ENCODE measurements at regions not wholly inside any gene's neighbourhood (a gene's known extent, or its start where the extent isn't known, plus 50 kb on each side); places are given as distances from the start of the nearest gene placed in this dataset.

DNA sequence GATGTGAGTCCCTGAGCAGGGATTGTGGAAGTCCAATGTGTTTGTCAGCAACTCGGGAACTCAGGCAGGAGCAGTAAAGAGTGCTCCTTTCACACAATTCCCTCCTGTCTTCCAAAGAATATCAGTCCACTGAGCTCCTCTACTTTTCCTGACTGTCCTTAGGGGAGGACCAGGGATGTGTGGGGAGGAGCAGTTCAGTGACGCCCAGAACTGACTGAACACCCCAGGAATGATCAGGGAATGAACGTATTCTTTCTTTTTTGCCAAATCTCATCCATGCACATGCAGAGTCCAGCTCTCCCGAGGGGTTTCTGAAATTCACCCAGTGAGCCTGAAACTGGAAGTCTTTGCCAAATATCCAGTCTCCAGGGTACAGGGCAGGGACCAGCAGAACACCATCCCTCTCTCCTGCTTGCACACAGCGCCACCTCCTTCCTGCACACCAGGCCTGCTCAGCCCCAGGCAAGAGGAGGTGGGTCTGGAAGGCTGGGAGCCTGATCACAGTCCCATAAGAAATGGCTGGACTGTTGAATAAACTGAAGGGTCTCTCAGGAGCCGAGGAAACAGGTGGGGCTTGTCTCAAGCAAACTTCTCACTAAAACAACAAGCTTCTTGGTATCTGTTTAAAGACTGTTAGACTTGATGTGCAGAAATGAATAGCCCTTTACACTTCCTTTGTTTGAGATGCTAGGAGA, 294.7 kb downstream of the C7orf25 start:
- Histone ChIP-seq H3K4me1 (ENCODE audit: control insufficient read depth, insufficient read depth, low read length) (no peaks in the 10 kb centered on the region), H3K4me3 (ENCODE audit: low read length) (no peak overlapping the region), H3K9me3 (ENCODE audit: control insufficient read depth, low read length) (no peaks in the 10 kb centered on the region), H3K27ac (ENCODE audit: low read length) (no peak overlapping the region), H3K27me3 (ENCODE audit: control insufficient read depth, insufficient read depth) (no peaks in the 10 kb centered on the region)
- intact Hi-C loops (cut with DNase I), result no loop called here
- ATAC-seq (no peak), DNase-seq (no peak)
- 62% methylated on average over 6 of the region's 6 CpGs for WGBS

DNA sequence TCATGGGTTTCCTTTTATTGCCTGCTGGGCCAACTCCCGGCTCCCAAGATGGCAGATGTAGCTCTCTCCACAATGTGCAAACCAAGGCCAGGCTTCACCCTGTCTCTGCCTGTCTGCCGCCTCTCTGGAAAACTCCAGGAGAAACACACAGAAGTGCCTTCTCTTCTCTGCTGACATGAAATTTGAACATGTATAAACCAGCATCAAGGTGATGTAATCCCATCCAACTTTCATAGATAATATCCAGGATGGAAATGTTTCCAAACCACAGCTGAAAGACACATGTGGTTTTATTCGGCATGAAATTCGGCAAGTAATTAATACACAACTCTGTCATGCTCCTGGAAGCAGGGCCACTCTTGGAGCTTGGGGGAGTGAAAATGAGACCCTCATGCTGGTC, 297.2 kb downstream of the C7orf25 start:
- Histone ChIP-seq H3K27ac (ENCODE audit: low read length) (no peak overlapping the region), H3K4me1 (ENCODE audit: control insufficient read depth, insufficient read depth, low read length) (no peaks in the 10 kb centered on the region), H3K4me3 (ENCODE audit: low read length) (no peak overlapping the region), H3K27me3 (ENCODE audit: control insufficient read depth, insufficient read depth) (no peaks in the 10 kb centered on the region), H3K9me3 (ENCODE audit: control insufficient read depth, low read length) (no peaks in the 10 kb centered on the region)
- WGBS, result 94% methylated on average over 4 of the region's 4 CpGs
- DNase-seq, result no peak
- intact Hi-C loops (cut with DNase I), result no loop called here
- no peak for ATAC-seq

DNA sequence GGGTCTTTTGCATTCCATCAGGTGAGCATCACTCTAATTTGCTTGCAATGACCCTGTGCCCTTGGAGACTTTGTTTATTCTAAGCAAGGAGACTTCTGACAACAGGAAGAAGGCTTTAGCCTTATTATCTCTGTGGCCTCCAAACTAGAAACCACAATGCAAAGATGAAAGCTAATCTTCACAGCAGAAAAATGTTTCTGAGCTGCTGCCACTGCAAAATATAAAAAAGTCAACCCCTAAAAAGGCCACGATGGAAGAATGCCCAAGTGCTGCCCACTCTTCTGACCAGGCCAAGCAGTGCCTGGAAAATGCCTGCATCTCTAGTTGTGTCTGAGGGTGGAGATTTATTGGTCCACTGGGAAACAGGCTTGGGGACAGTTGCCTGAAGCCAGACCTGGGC, 299.9 kb downstream of the C7orf25 start:
- no peaks in the 10 kb centered on the region for H3K27me3 ChIP-seq (ENCODE audit: control insufficient read depth, insufficient read depth)
- WGBS, result 58% methylated on average over 1 of the region's 1 CpG
- H3K4me1 ChIP-seq (ENCODE audit: control insufficient read depth, insufficient read depth, low read length), result no peaks in the 10 kb centered on the region
- H3K9me3 ChIP-seq (ENCODE audit: control insufficient read depth, low read length), result no peaks in the 10 kb centered on the region
- DNase-seq (no peak), ATAC-seq (no peak)
- no peak overlapping the region for H3K4me3 ChIP-seq (ENCODE audit: low read length)
- intact Hi-C loops (cut with DNase I), result no loop called here
- H3K27ac ChIP-seq (ENCODE audit: low read length), result no peak overlapping the region

DNA sequence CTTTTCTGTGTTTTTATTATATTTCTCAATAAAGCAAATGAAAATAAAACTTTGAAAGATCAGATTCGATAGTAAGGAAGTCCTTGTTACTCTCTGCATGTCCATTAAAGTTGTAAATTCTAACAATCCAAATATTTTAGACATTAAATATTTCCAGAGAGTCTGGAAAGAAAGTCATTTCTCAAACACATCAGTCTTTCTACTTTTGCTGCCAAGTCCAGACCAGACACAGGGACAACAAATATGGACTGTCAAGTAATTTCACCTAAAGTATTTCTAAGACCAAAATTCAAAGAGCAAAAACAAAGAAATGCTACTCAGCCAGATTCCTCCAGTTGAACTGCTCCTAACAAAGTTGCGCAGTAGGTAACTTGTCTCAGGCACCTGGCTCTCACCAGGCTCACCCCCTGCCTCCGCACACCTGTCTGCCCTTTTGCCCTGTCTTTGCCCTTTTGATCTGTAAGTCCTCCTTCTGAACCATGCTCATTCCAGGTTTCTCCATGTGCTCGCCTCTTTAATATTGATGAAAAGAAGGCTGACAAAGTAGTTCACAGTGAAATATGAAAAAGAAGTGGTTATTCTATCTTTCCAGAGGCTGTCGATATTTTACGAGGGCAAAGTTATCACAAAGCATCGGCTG, 300.5 kb downstream of the C7orf25 start:
- ATAC-seq (no peak), DNase-seq (no peak)
- H3K4me1 ChIP-seq (ENCODE audit: control insufficient read depth, insufficient read depth, low read length), result no peaks in the 10 kb centered on the region
- intact Hi-C loops (cut with DNase I), result no loop called here
- no peaks in the 10 kb centered on the region for H3K9me3 ChIP-seq (ENCODE audit: control insufficient read depth, low read length)
- H3K27ac ChIP-seq (ENCODE audit: low read length), result no peak overlapping the region
- H3K27me3 ChIP-seq (ENCODE audit: control insufficient read depth, insufficient read depth), result no peaks in the 10 kb centered on the region
- H3K4me3 ChIP-seq (ENCODE audit: low read length), result no peak overlapping the region
- 83% methylated on average over 7 of the region's 7 CpGs for WGBS

DNA sequence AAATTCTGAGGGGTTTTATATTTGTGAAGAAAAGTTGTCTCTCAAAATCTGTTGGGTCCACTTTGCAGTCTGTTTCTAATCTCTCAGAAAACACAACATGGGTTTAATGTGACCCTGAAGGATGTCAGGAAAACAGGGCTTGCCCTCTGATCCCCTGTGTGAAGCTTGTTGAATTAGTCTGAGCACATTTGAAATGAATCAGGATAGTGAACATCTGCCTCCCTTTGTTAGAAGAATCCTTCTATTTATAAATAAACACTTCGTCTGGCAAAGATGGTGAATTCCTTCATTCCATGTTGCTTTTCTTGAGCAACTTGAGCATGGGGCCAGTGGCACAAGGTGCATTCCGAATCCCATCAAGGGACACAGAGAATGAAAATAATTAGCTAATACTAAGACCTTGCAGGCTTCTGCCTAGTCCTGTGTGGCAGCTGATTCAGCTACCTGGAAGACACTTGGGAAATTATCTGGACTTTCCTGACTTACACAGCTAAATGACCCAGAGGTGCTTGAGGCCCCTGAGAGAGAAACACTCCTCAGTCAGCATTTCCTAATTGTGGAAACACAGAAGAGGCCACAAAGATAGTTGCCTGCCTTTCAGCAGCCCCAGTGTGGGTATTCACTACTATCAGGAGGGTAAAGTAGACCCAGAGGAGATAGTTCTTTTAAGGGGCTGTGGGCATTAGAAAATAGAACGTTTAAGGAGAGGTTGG, 305.5 kb downstream of the C7orf25 start:
- Histone ChIP-seq H3K27ac (ENCODE audit: low read length) (no peak overlapping the region), H3K4me3 (ENCODE audit: low read length) (no peak overlapping the region), H3K9me3 (ENCODE audit: control insufficient read depth, low read length) (no peaks in the 10 kb centered on the region), H3K4me1 (ENCODE audit: control insufficient read depth, insufficient read depth, low read length) (no peaks in the 10 kb centered on the region), H3K27me3 (ENCODE audit: control insufficient read depth, insufficient read depth) (no peaks in the 10 kb centered on the region)
- no peak for DNase-seq
- WGBS, result 52% methylated on average over 3 of the region's 3 CpGs
- ATAC-seq, result no peak
- intact Hi-C loops (cut with DNase I), result no loop called here

DNA sequence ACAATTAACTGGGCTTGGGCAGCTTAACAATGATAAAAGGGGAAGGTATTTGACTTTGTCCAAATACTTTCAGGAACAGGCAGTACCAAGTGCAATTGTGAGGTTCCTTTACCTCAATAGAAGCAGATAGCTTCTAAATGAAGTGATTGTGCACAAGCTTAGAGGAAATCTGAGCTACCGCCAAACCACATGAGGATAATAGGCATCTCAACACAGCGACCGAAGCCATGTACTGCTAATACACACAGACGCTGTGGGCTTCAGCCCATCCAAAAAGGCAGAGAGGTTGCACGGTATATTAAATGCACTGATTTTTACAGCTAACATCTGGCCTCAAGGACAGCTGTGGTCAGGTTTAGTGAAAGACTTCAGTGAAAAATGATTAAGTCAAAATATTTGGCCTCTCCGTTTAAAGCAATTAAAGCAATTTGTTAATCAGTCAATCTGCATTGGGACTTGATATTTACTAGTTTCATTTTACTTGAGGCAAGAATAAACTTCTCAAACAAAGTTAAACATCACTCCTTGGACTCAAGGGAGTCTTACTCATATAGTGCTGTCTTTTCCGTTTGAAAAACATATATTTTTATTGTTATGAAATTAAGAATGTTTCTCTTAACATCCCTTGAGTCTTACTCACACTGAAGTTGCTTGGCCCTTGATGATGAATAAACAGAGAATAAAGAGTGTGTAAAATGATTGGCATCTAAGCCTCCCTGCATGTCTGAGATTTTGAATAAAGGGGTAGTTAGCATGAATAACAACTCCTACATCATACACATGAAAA, 306.3 kb downstream of the C7orf25 start:
- H3K9me3 ChIP-seq (ENCODE audit: control insufficient read depth, low read length), result no peaks in the 10 kb centered on the region
- 57% methylated on average over 7 of the region's 7 CpGs for WGBS

DNA sequence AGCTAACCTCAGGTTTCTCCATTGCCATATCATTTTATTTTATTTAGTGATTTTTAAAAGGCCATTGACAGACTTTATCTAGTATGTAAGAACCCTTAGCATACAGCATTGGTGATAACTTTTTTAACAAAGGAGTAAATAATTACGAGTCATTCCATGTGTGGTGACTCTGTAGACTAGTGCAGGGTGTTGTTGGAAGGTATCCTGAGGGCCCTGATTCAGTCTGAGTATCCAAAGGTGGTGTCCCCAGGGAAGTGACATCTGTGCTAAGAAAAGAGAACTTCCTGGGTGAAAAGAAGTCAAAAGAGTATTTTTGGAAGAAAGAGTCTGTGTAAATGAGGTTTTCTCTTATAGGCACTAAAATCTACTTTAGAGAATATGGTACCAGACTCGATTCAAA, 308.4 kb downstream of the C7orf25 start:
- Histone ChIP-seq H3K27me3 (ENCODE audit: control insufficient read depth, insufficient read depth) (no peaks in the 10 kb centered on the region), H3K4me3 (ENCODE audit: low read length) (no peak overlapping the region), H3K4me1 (ENCODE audit: control insufficient read depth, insufficient read depth, low read length) (no peaks in the 10 kb centered on the region), H3K27ac (ENCODE audit: low read length) (no peak overlapping the region), H3K9me3 (ENCODE audit: control insufficient read depth, low read length) (no peaks in the 10 kb centered on the region)
- ATAC-seq, result no peak
- intact Hi-C loops (cut with DNase I), result no loop called here
- no peak for DNase-seq
- WGBS, result 74% methylated on average over 2 of the region's 2 CpGs

More for the DNA sequence above, 306.3 kb downstream of the C7orf25 start:
- ATAC-seq, result no peak
- Histone ChIP-seq H3K4me3 (ENCODE audit: low read length) (no peak overlapping the region), H3K4me1 (ENCODE audit: control insufficient read depth, insufficient read depth, low read length) (no peaks in the 10 kb centered on the region), H3K27ac (ENCODE audit: low read length) (no peak overlapping the region), H3K27me3 (ENCODE audit: control insufficient read depth, insufficient read depth) (no peaks in the 10 kb centered on the region)
- intact Hi-C loops (cut with DNase I), result no loop called here
- no peak for DNase-seq

DNA sequence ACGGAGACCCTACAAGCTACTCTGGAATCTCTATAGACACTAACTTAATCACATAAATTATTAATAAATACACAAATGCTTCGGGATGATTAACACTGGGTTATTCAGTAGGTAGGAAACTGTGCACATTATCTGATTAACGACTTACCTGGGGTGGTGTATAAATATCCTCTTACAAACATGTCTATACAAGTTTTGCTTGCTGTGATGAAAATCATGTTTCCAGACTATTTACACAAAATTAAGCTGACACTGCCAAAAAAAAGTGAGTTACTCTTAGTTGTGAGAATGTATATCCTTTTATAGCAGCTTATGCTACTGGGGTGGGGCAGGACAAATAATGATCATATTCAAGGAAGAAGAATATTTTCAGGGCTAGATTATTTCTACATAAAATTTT, 314.6 kb downstream of the C7orf25 start:
- Histone ChIP-seq H3K9me3 (ENCODE audit: control insufficient read depth, low read length) (no peaks in the 10 kb centered on the region), H3K27ac (ENCODE audit: low read length) (no peak overlapping the region), H3K27me3 (ENCODE audit: control insufficient read depth, insufficient read depth) (no peaks in the 10 kb centered on the region), H3K4me1 (ENCODE audit: control insufficient read depth, insufficient read depth, low read length) (no peaks in the 10 kb centered on the region), H3K4me3 (ENCODE audit: low read length) (no peak overlapping the region)
- ATAC-seq (no peak), DNase-seq (no peak)
- intact Hi-C loops (cut with DNase I), result no loop called here
- 86% methylated on average over 3 of the region's 3 CpGs for WGBS

DNA sequence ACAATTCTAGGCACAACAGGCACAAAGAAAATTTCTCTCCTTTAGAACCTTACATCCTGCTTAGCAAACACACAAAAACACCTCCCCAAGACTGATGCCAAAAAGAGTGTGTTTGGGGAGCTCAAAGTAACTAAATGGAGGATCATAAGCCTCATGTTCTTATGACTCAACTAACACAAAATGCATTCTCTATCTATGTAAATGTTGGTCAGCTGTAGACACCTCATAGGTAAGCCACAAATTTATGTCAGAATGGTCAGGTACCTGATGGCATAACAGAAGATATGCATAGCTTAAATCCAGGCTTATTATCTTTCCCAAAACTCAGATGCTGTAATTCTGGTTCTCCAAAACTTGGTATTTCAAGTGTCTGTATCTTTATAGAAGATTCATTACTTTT, 315.1 kb downstream of the C7orf25 start:
- DNase-seq (no peak), ATAC-seq (no peak)
- H3K27ac ChIP-seq (ENCODE audit: low read length), result no peak overlapping the region
- H3K9me3 ChIP-seq (ENCODE audit: control insufficient read depth, low read length), result no peaks in the 10 kb centered on the region
- H3K4me1 ChIP-seq (ENCODE audit: control insufficient read depth, insufficient read depth, low read length), result no peaks in the 10 kb centered on the region
- no peak overlapping the region for H3K4me3 ChIP-seq (ENCODE audit: low read length)
- H3K27me3 ChIP-seq (ENCODE audit: control insufficient read depth, insufficient read depth), result no peaks in the 10 kb centered on the region
- intact Hi-C loops (cut with DNase I), result no loop called here

DNA sequence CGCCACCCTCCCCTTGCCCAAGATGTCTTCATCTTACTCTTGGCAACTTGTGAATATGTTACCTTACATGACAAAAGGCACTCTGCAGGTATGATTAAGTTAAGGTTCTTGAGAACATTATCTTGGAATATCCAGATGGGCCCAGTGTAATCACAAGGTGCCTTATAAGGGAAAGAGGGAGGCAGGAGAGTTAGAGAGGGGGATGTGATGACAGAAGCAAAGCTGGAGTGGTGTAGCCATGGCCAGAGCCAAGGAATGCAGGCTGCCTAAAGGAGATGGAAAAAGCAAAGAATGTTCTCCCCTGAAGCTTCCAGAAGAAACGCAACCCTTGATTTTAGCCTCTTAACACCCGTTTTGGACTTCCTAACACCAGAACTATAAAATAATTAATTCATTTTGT, 318.0 kb downstream of the C7orf25 start:
- H3K27ac ChIP-seq (ENCODE audit: low read length), result no peak overlapping the region
- no peak overlapping the region for H3K4me3 ChIP-seq (ENCODE audit: low read length)
- ATAC-seq, result no peak
- H3K4me1 ChIP-seq (ENCODE audit: control insufficient read depth, insufficient read depth, low read length), result no peaks in the 10 kb centered on the region
- no peak for DNase-seq
- no peaks in the 10 kb centered on the region for H3K9me3 ChIP-seq (ENCODE audit: control insufficient read depth, low read length)
- intact Hi-C loops (cut with DNase I), result no loop called here
- 87% methylated on average over 3 of the region's 3 CpGs for WGBS
- no peaks in the 10 kb centered on the region for H3K27me3 ChIP-seq (ENCODE audit: control insufficient read depth, insufficient read depth)

DNA sequence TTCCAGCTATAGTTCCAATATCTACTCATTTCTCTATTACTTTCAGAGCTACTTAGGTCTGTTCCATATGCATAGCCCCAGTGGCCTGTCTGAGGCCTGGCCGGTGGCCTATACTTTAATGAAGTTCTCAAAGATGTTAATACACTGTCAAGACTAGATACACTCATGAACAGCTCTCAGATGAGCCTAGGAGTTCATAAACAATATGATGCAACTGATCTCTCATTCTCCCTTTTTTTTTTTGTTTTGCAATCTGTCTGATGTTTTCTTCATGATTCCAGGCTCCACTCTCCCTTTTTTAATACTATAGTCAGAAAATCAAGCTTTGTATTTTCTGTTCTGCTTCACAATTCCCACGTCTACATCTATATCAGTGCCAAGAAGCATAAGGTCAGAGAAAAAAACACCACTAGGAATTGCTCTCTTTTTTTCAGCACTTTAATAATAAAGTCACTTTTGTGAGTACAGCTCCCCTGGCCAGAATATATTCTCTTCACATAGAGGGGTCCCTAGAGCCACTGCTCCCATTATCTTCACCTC, 321.0 kb downstream of the C7orf25 start:
- H3K4me3 ChIP-seq (ENCODE audit: low read length), result no peak overlapping the region
- DNase-seq, result peak in 1 of 3 donors; percentile 32
- H3K27me3 ChIP-seq (ENCODE audit: control insufficient read depth, insufficient read depth), result no peaks in the 10 kb centered on the region
- WGBS, result 52% methylated on average over 2 of the region's 2 CpGs
- H3K27ac ChIP-seq (ENCODE audit: low read length), result no peak overlapping the region
- ATAC-seq, result no peak
- H3K4me1 ChIP-seq (ENCODE audit: control insufficient read depth, insufficient read depth, low read length), result no peaks in the 10 kb centered on the region
- H3K9me3 ChIP-seq (ENCODE audit: control insufficient read depth, low read length), result no peaks in the 10 kb centered on the region
- intact Hi-C loops (cut with DNase I), result no loop called here
